Neural cell (in vitro differentiated cells): ENCODE measurements at regions not wholly inside any gene's neighbourhood (a gene's known extent, or its start where the extent isn't known, plus 50 kb on each side); places are given as distances from the start of the nearest gene placed in this dataset.

Experiments used
- H2AFZ ChIP-seq: fragments of 200-600, 300-800 bp; sonication (generic), shearing (Covaris generic); 2 replicates; pipeline ENCODE4 v1.6.0; 2014; ENCODE audit warnings: low read depth, mild to moderate bottlenecking, antibody characterized with exemption, low read length, moderate library complexity
- H3F3A ChIP-seq: fragments of 200-600 bp; shearing (Covaris generic); 2 replicates; pipeline ENCODE4 v1.6.1; 2016; ENCODE audit warnings: mild to moderate bottlenecking, moderate library complexity, mixed read lengths, antibody characterized with exemption, low read length; ENCODE audit not compliant: insufficient read depth, poor library complexity, severe bottlenecking
- H3K27ac ChIP-seq: fragments of 200-600, 300-800 bp; sonication (generic), shearing (Covaris generic); 2 replicates; pipeline ENCODE4 v1.5.1; 2014; ENCODE audit warnings: mild to moderate bottlenecking, low read length, moderate library complexity
- H3K27me3 ChIP-seq: fragments of 300-800, 200-600 bp; sonication (generic), shearing (Covaris generic); 2 replicates; pipeline ENCODE4 v1.6.0; 2014; ENCODE audit warnings: mild to moderate bottlenecking, low read depth, low read length, moderate library complexity; ENCODE audit not compliant: insufficient read depth
- H3K36me3 ChIP-seq: fragments of 300-800, 200-600 bp; sonication (generic), shearing (Covaris generic); 2 replicates; pipeline ENCODE4 v1.5.1; 2014; ENCODE audit warnings: mild to moderate bottlenecking, antibody characterized with exemption, low read length, moderate library complexity; ENCODE audit not compliant: insufficient read depth
- H3K4me2 ChIP-seq: fragments of 300-800, 200-600 bp; sonication (generic), shearing (Covaris generic); 2 replicates; pipeline ENCODE4 v1.6.0; 2014; ENCODE audit warnings: mild to moderate bottlenecking, low read length
- H3K4me3 ChIP-seq: fragments of 300-800, 200-600 bp; sonication (generic), shearing (Covaris generic); 2 replicates; pipeline ENCODE4 v1.5.1; 2014; ENCODE audit warnings: mild to moderate bottlenecking, low read length, moderate library complexity
- H3K79me2 ChIP-seq: fragments of 200-600 bp; shearing (Covaris generic); replicated peaks from 2 replicates; pipeline ENCODE4 v1.6.0; 2014; ENCODE audit warnings: mild to moderate bottlenecking, low read length, moderate library complexity; ENCODE audit not compliant: insufficient read depth
- H3K9ac ChIP-seq: fragments of 300-800, 200-600 bp; sonication (generic), shearing (Covaris generic); 2 replicates; pipeline ENCODE4 v1.6.1; 2016; ENCODE audit warnings: mild to moderate bottlenecking, low read length, mixed read lengths
- H3K9me2 ChIP-seq: fragments of 200-600 bp; shearing (Covaris generic); 2 replicates; pipeline ENCODE4 v1.6.1; 2016; ENCODE audit warnings: mild to moderate bottlenecking, low read length, mixed read lengths; ENCODE audit not compliant: insufficient read depth
- H3K9me3 ChIP-seq: fragments of 200-600, 300-800 bp; sonication (generic), shearing (Covaris generic); 2 replicates; pipeline ENCODE4 v1.6.1; 2016; ENCODE audit warnings: mild to moderate bottlenecking, mixed run types, low read length, moderate library complexity, mixed read lengths
- H4K20me1 ChIP-seq: fragments of 200-600 bp; shearing (Covaris generic); 2 replicates; pipeline ENCODE4 v1.6.1; 2016; ENCODE audit warnings: mild to moderate bottlenecking, mixed run types; ENCODE audit not compliant: insufficient read depth
- EP300 ChIP-seq: fragments of 450-650 bp; conservative IDR thresholded peaks from 2 replicates; pipeline ENCODE4 v1.6.1; 2014; ENCODE audit warnings: antibody characterized with exemption, mild to moderate bottlenecking, moderate library complexity; ENCODE audit not compliant: poor library complexity, severe bottlenecking
- EZH2 ChIP-seq: fragments of 200-600, 300-800 bp; shearing (Covaris generic), sonication (generic); IDR thresholded peaks from 2 replicates; pipeline ENCODE4 v1.6.1; 2014; ENCODE audit warnings: antibody characterized with exemption, low read length, borderline replicate concordance, mild to moderate bottlenecking; ENCODE audit not compliant: insufficient read depth, poor library complexity, severe bottlenecking
- MXI1 ChIP-seq: fragments of 450-650 bp; conservative IDR thresholded peaks from 2 replicates; pipeline ENCODE4 v1.6.1; 2014; ENCODE audit warnings: antibody characterized with exemption, mild to moderate bottlenecking; ENCODE audit not compliant: poor library complexity, severe bottlenecking
- POLR2AphosphoS5 ChIP-seq: IDR thresholded peaks from 2 replicates; pipeline ENCODE4 v1.6.1; 2012
- RAD21 ChIP-seq: fragments of 450-650 bp; conservative IDR thresholded peaks from 2 replicates; pipeline ENCODE4 v1.6.1; 2014; ENCODE audit warnings: antibody characterized with exemption, mild to moderate bottlenecking, moderate library complexity
- REST ChIP-seq: IDR thresholded peaks from 2 replicates; pipeline ENCODE4 v1.6.1; 2012; ENCODE audit warnings: borderline replicate concordance
- SMC3 ChIP-seq: fragments of 450-650 bp; conservative IDR thresholded peaks from 2 replicates; pipeline ENCODE4 v1.6.1; 2014; ENCODE audit warnings: antibody characterized with exemption, mild to moderate bottlenecking, moderate library complexity; ENCODE audit not compliant: poor library complexity
- TAF1 ChIP-seq: IDR thresholded peaks from 2 replicates; pipeline ENCODE4 v1.6.1; 2012; ENCODE audit warnings: low read depth
- TF ChIP-seq, protein P1 (sequence below): fragments of 450-650 bp; IDR thresholded peaks from 2 replicates; pipeline ENCODE4 v1.5.1; 2014; ENCODE audit warnings: antibody characterized with exemption, mild to moderate bottlenecking, moderate library complexity; ENCODE audit not compliant: poor library complexity, severe bottlenecking

DNA sequence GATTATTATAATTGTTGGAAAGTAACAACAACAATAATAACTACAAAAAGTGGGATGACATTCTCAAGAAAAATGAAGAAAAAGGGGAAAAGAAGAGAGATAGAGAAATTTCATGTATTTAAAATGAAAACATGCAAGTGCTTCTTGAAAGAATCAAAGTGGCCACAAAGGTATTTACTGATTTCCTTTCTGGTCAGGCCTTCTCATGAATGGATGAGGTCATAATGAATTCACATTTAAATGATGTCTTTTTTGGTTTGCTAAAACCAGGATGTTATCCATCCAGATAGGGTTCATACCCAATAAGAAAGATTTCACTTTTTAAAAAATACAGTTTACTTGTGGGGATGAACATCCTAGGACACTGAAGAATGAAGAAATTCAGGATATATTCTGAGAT is 446.4 kb upstream of the PTGER4 start:
- Histone ChIP-seq H3K79me2 (no peaks in the 10 kb centered on the region), H2AFZ (no peak overlapping the region), H3K27me3 (no peaks in the 10 kb centered on the region), H3K9ac (no peak overlapping the region), H4K20me1 (no peaks in the 10 kb centered on the region), H3K9me3 (no peaks in the 10 kb centered on the region), H3K27ac (no peak overlapping the region), H3K9me2 (no peaks in the 10 kb centered on the region), H3K36me3 (no peaks in the 10 kb centered on the region), H3K4me3 (no peak overlapping the region), H3K4me2 (no peak overlapping the region), H3F3A (no peaks in the 10 kb centered on the region)
- TF ChIP-seq RAD21, result no peak
- no peak for TF ChIP-seq TAF1
- no peak for TF ChIP-seq POLR2AphosphoS5
- no peak for TF ChIP-seq MXI1
- no peak for TF ChIP-seq SMC3
- TF ChIP-seq EZH2, result no peak
- no peak for TF ChIP-seq REST
- TF ChIP-seq EP300, result no peak
- TF ChIP-seq, protein P1, sequence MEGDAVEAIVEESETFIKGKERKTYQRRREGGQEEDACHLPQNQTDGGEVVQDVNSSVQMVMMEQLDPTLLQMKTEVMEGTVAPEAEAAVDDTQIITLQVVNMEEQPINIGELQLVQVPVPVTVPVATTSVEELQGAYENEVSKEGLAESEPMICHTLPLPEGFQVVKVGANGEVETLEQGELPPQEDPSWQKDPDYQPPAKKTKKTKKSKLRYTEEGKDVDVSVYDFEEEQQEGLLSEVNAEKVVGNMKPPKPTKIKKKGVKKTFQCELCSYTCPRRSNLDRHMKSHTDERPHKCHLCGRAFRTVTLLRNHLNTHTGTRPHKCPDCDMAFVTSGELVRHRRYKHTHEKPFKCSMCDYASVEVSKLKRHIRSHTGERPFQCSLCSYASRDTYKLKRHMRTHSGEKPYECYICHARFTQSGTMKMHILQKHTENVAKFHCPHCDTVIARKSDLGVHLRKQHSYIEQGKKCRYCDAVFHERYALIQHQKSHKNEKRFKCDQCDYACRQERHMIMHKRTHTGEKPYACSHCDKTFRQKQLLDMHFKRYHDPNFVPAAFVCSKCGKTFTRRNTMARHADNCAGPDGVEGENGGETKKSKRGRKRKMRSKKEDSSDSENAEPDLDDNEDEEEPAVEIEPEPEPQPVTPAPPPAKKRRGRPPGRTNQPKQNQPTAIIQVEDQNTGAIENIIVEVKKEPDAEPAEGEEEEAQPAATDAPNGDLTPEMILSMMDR, result no peak

DNA sequence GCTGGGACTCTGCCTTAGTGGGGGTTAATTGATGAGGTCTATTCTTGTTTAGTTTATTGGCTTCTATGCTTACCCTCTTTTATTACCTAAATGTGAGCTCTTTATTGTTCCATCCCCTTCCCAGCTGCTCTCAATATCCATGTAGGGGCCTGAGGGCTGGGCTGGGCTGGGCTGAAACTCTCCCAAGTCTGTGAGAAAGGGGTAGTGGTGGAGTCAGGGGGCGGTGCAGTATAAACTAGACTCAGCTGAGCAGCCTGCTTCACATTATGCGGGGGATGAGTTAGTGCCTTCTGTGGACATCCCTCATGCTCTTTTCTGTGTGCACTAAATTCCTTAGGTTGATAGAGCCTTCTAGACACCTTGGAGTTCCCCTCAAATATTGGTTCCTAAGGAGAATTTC is 451.8 kb upstream of the PTGER4 start:
- Histone ChIP-seq H3K9me2 (no peaks in the 10 kb centered on the region), H3K27ac (no peak overlapping the region), H4K20me1 (no peaks in the 10 kb centered on the region), H3K9ac (no peak overlapping the region), H3K79me2 (no peaks in the 10 kb centered on the region), H3K4me3 (no peak overlapping the region), H3K4me2 (no peak overlapping the region), H2AFZ (no peak overlapping the region), H3K27me3 (no peaks in the 10 kb centered on the region), H3K36me3 (no peaks in the 10 kb centered on the region), H3F3A (no peaks in the 10 kb centered on the region), H3K9me3 (no peaks in the 10 kb centered on the region)
- TF ChIP-seq RAD21 (no peak), SMC3 (no peak), TAF1 (no peak), POLR2AphosphoS5 (no peak), MXI1 (no peak), EZH2 (no peak), EP300 (no peak), REST (no peak)
- TF ChIP-seq, protein P1, result no peak
